HepG2 (cell line): ENCODE measurements at regions not wholly inside any gene's neighbourhood (a gene's known extent, or its start where the extent isn't known, plus 50 kb on each side); places are given as distances from the start of the nearest gene placed in this dataset.

Source experiments
- ATAC-seq: fragments of 200-7000 bp; cut with Tn5 transposase; 3 replicates; pipeline ENCODE4 v1.9.1; 2020; ENCODE audit warnings: mild to moderate bottlenecking, moderate library complexity
- BruUV-seq: library from RNA; stranded (reverse); fragments of 400-500 nt; replicated peaks from 2 replicates; lab custom pipeline; 2021; lab: Mats Ljungman, UMichigan
- CTCF ChIA-PET: fragments of 300-600 bp; formaldehyde crosslinking; extraction: SDS; loops from one replicate; lab custom pipeline; 2021; ENCODE audit warnings: low total read pairs, inconsistent platforms, low intra/inter-chr PET ratio; lab: Yijun Ruan, JAX
- POLR2A ChIA-PET: fragments of 350-600 bp; sonication (Branson Sonifier 250); formaldehyde crosslinking; loops from one replicate; lab custom pipeline; 2020; ENCODE audit warnings: antibody characterized with exemption, inconsistent platforms; lab: Yijun Ruan, JAX
- DNase-seq: peaks from one replicate; pipeline ENCODE4 v3.0.0-alpha.2; 2015; ENCODE audit warnings: low spot score
- FAIRE-seq: peaks from 3 replicates; lab custom pipeline; 2011; peaks lifted over from hg19 to GRCh38; lab: Jason Lieb, UNC
- H2AFZ ChIP-seq: one replicate; pipeline ENCODE4 v1.6.1; 2011; ENCODE audit warnings: low read length, inconsistent platforms
- H3K27ac ChIP-seq: fragments of 300-600 bp; 3 replicates; pipeline ENCODE4 v1.8.0; 2011; ENCODE audit warnings: mixed run types, mild to moderate bottlenecking, mixed read lengths, low read length, inconsistent platforms; ENCODE audit not compliant: insufficient read depth; ENCODE audit errors: extremely low read length
- H3K27me3 ChIP-seq, 2 experiments: fragments of 200-600 bp in 1 of 2; 2 replicates in 1 of 2; 3 replicates in 1 of 2; pipeline versions ENCODE4 v1.6.0 to v1.8.0; 2011; ENCODE audit warnings: low read length in 2 of 2, mild to moderate bottlenecking in 2 of 2, moderate library complexity in 2 of 2, inconsistent platforms in 1 of 2; ENCODE audit not compliant: insufficient read depth in 2 of 2, control insufficient read depth in 1 of 2
- H3K36me3 ChIP-seq, 2 experiments: fragments of 200-600 bp in 1 of 2; replicated peaks in 1 of 2; 2 replicates in 1 of 2; 3 replicates in 1 of 2; pipeline versions ENCODE4 v1.5.1 to v1.8.0; 2011; ENCODE audit warnings: low read length in 2 of 2, inconsistent platforms in 1 of 2; ENCODE audit not compliant: insufficient read depth in 2 of 2, control insufficient read depth in 1 of 2
- H3K4me1 ChIP-seq: 2 replicates; pipeline ENCODE4 v1.5.1; 2012; ENCODE audit warnings: low read length, inconsistent platforms; ENCODE audit not compliant: insufficient read depth
- H3K4me2 ChIP-seq: 2 replicates; pipeline ENCODE4 v1.6.0; 2011; ENCODE audit warnings: low read depth, low read length, inconsistent platforms
- H3K4me3 ChIP-seq, 3 experiments: fragments of 200-600 bp in 1 of 3; sonication (generic), shearing (Covaris generic) in 1 of 3; replicated peaks in 1 of 3; 2 replicates each; pipeline ENCODE4 v1.5.1; 2011 to 2016; ENCODE audit warnings: low read length in 3 of 3, inconsistent platforms in 2 of 3, low read depth in 2 of 3, mild to moderate bottlenecking in 2 of 3, control low read depth in 1 of 3, mixed read lengths in 1 of 3; ENCODE audit not compliant: insufficient read depth in 1 of 3
- H3K79me2 ChIP-seq: one replicate; pipeline ENCODE4 v1.6.1; 2011; ENCODE audit warnings: low read length, inconsistent platforms; ENCODE audit not compliant: insufficient read depth
- H3K9ac ChIP-seq: 2 replicates; pipeline ENCODE4 v1.6.0; 2011; ENCODE audit warnings: mild to moderate bottlenecking, low read depth, low read length, inconsistent platforms; ENCODE audit not compliant: insufficient read depth
- H3K9me3 ChIP-seq: 2 replicates; pipeline ENCODE4 v1.5.1; 2012; ENCODE audit warnings: mild to moderate bottlenecking, low read length
- H4K20me1 ChIP-seq: 2 replicates; pipeline ENCODE4 v1.6.0; 2011; ENCODE audit warnings: inconsistent platforms, mild to moderate bottlenecking, low read length, moderate library complexity; ENCODE audit not compliant: insufficient read depth
- ATF7 ChIP-seq, 2 experiments: fragments of 450-650 bp in 1 of 2; sonication (generic) in 1 of 2; formaldehyde crosslinking in 1 of 2; IDR thresholded peaks; 2 replicates each; pipeline versions ENCODE4 v1.4.0 to v1.6.1; 2016 to 2020; ENCODE audit warnings: antibody characterized with exemption in 1 of 2, mild to moderate bottlenecking in 1 of 2, missing genetic modification reagents in 1 of 2
- FIP1L1 ChIP-seq: fragments of 200-400 bp; formaldehyde crosslinking; IDR thresholded peaks from 2 replicates; pipeline ENCODE4 v1.6.1; 2018; ENCODE audit warnings: low read depth, mild to moderate bottlenecking, low read length, moderate library complexity, borderline replicate concordance; ENCODE audit not compliant: insufficient read depth
- MNT ChIP-seq: fragments of 450-650 bp; IDR thresholded peaks from 2 replicates; pipeline ENCODE4 v1.6.1; 2016
- SRY ChIP-seq: sonication (generic); formaldehyde crosslinking; IDR thresholded peaks from 2 replicates; pipeline ENCODE4 v1.8.0; 2022; ENCODE audit warnings: mild to moderate bottlenecking, missing genetic modification reagents
- ZBTB1 ChIP-seq: sonication (generic); formaldehyde crosslinking; IDR thresholded peaks from 2 replicates; pipeline ENCODE4 v1.4.0; 2020; ENCODE audit warnings: missing genetic modification reagents, borderline replicate concordance
- ZMYM3 ChIP-seq: sonication (generic); formaldehyde crosslinking; IDR thresholded peaks from 2 replicates; pipeline ENCODE4 v1.5.1; 2020; ENCODE audit warnings: mild to moderate bottlenecking, missing genetic modification reagents
- ZNF350 ChIP-seq: sonication (generic); formaldehyde crosslinking; IDR thresholded peaks from 2 replicates; pipeline ENCODE4 v1.4.0; 2020; ENCODE audit warnings: mild to moderate bottlenecking, low read depth, missing genetic modification reagents, borderline replicate concordance
- ZNF512B ChIP-seq: sonication (generic); formaldehyde crosslinking; IDR thresholded peaks from 2 replicates; pipeline ENCODE4 v1.5.1; 2020; ENCODE audit warnings: missing genetic modification reagents, mild to moderate bottlenecking, borderline replicate concordance
- ZNF616 ChIP-seq: sonication (generic); formaldehyde crosslinking; IDR thresholded peaks from 2 replicates; pipeline ENCODE4 v1.5.0; 2020; ENCODE audit warnings: low read depth, mild to moderate bottlenecking, missing genetic modification reagents
- ZNF629 ChIP-seq: sonication (generic); formaldehyde crosslinking; conservative IDR thresholded peaks from 2 replicates; pipeline ENCODE4 v1.5.0; 2020; ENCODE audit warnings: missing genetic modification reagents
- WGBS: methylation state at CpG from one replicate; pipeline ENCODE4 v1.1.6; 2017; ENCODE audit warnings: low lambda C conversion rate; 5-methylcytosine and 5-hydroxymethylcytosine counted together
- in situ Hi-C: cut with HindIII; loops from 2 replicates; pipeline ENCODE4 v1.10.0; 2017; ENCODE audit warnings: low pct_unique_long_range_greater_than_20kb; ENCODE audit not compliant: extremely low pct_ligation_motif_present
- intact Hi-C: fragments of 100-400 bp; cut with micrococcal nuclease; formaldehyde crosslinking; loops from one replicate; pipeline ENCODE4 v1.10.0; 2022; ENCODE audit not compliant: unreplicated experiment
- TF ChIP-seq, protein P1 (sequence below): sonication (generic); formaldehyde crosslinking; conservative IDR thresholded peaks from 2 replicates; pipeline ENCODE4 v1.4.0; 2020; ENCODE audit warnings: missing genetic modification reagents

- no TSS peak for BruUV-seq
- in situ Hi-C loops (no loop called here), intact Hi-C loops (no loop called here)
- WGBS: 41% methylated on average over 19 of the region's 19 CpGs
- CTCF ChIA-PET: no interaction called here
- Histone ChIP-seq H3K27me3 (peaks cover 0 to 8% of the 10 kb centered on the region in 2 experiments; a peak in 2 of 5 replicates), H3K9ac (no peak overlapping the region), H2AFZ (no peak overlapping the region), H3K27ac (no peak overlapping the region), H3K4me3 (no peak overlapping the region), H4K20me1 (no peaks in the 10 kb centered on the region), H3K4me1 (no peaks in the 10 kb centered on the region), H3K9me3 (peaks cover 44% of the 10 kb centered on the region), H3K4me2 (no peak overlapping the region), H3K79me2 (no peaks in the 10 kb centered on the region), H3K36me3 (no peaks in the 10 kb centered on the region)
- TF ChIP-seq ZNF629 (CRISPR knock-in tag) (no peak), MNT (peak; percentile 81)
- FAIRE-seq: no peak
- no peak for DNase-seq
- POLR2A ChIA-PET: no interaction called here
- no peak for ATAC-seq
Measured at GRCh38 chr10:124229201-124229988, 136.0 kb upstream of the CHST15 start.

- H3K27me3 ChIP-seq: peaks cover 0 to 8% of the 10 kb centered on the region in 2 experiments; a peak in 2 of 5 replicates
- no TSS peak for BruUV-seq
- CTCF ChIA-PET: no interaction called here
- H3K4me2 ChIP-seq: no peak overlapping the region
- no peaks in the 10 kb centered on the region for H3K79me2 ChIP-seq
- H3K4me3 ChIP-seq: no peak overlapping the region
- in situ Hi-C loops: no loop called here
- H4K20me1 ChIP-seq: no peaks in the 10 kb centered on the region
- no peaks in the 10 kb centered on the region for H3K36me3 ChIP-seq
- no peak overlapping the region for H3K27ac ChIP-seq
- 55% methylated on average over 2 of the region's 2 CpGs for WGBS
- POLR2A ChIA-PET: no interaction called here
- H3K4me1 ChIP-seq: no peaks in the 10 kb centered on the region
- ATAC-seq: no peak
- peaks cover 44% of the 10 kb centered on the region for H3K9me3 ChIP-seq
- no peak overlapping the region for H3K9ac ChIP-seq
- DNase-seq: no peak
- H2AFZ ChIP-seq: no peak overlapping the region
- intact Hi-C loops: no loop called here
- no peak for FAIRE-seq
- no peak for TF ChIP-seq SRY (CRISPR knock-in tag)
- TF ChIP-seq ZMYM3 (CRISPR knock-in tag): no peak
- TF ChIP-seq ZNF616 (CRISPR knock-in tag): no peak
- TF ChIP-seq ZBTB1 (CRISPR knock-in tag): no peak
- no peak for TF ChIP-seq ATF7 (IDR thresholded peaks at IDR 0.05)
- no peak for TF ChIP-seq ATF7 (CRISPR knock-in tag; IDR thresholded peaks at IDR 0.05)
- no peak for TF ChIP-seq ZNF512B (CRISPR knock-in tag)
- TF ChIP-seq, protein P1, sequence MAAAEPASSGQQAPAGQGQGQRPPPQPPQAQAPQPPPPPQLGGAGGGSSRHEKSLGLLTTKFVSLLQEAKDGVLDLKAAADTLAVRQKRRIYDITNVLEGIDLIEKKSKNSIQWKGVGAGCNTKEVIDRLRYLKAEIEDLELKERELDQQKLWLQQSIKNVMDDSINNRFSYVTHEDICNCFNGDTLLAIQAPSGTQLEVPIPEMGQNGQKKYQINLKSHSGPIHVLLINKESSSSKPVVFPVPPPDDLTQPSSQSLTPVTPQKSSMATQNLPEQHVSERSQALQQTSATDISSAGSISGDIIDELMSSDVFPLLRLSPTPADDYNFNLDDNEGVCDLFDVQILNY (CRISPR knock-in tag): no peak
- no peak for TF ChIP-seq ZNF350 (CRISPR knock-in tag)
- no peak for TF ChIP-seq FIP1L1
Measured at GRCh38 chr10:124228471-124228870, 135.1 kb upstream of the CHST15 start.
